HepG2 (cell line): ENCODE measurements at regions not wholly inside any gene's neighbourhood (a gene's known extent, or its start where the extent isn't known, plus 50 kb on each side); places are given as distances from the start of the nearest gene placed in this dataset.

Experiments
- ATAC-seq: fragments of 200-7000 bp; cut with Tn5 transposase; 3 replicates; pipeline ENCODE4 v1.9.1; 2020; ENCODE audit warnings: mild to moderate bottlenecking, moderate library complexity
- BruUV-seq: library from RNA; stranded (reverse); fragments of 400-500 nt; replicated peaks from 2 replicates; lab custom pipeline; 2021; lab: Mats Ljungman, UMichigan
- CTCF ChIA-PET: fragments of 300-600 bp; formaldehyde crosslinking; extraction: SDS; loops from one replicate; lab custom pipeline; 2021; ENCODE audit warnings: low total read pairs, inconsistent platforms, low intra/inter-chr PET ratio; lab: Yijun Ruan, JAX
- POLR2A ChIA-PET: fragments of 350-600 bp; sonication (Branson Sonifier 250); formaldehyde crosslinking; loops from one replicate; lab custom pipeline; 2020; ENCODE audit warnings: antibody characterized with exemption, inconsistent platforms; lab: Yijun Ruan, JAX
- DNase-seq: peaks from one replicate; pipeline ENCODE4 v3.0.0-alpha.2; 2015; ENCODE audit warnings: low spot score
- FAIRE-seq: peaks from 3 replicates; lab custom pipeline; 2011; peaks lifted over from hg19 to GRCh38; lab: Jason Lieb, UNC
- H2AFZ ChIP-seq: one replicate; pipeline ENCODE4 v1.6.1; 2011; ENCODE audit warnings: low read length, inconsistent platforms
- H3K27ac ChIP-seq: fragments of 300-600 bp; 3 replicates; pipeline ENCODE4 v1.8.0; 2011; ENCODE audit warnings: mixed run types, mild to moderate bottlenecking, mixed read lengths, low read length, inconsistent platforms; ENCODE audit not compliant: insufficient read depth; ENCODE audit errors: extremely low read length
- H3K27me3 ChIP-seq, 2 experiments: fragments of 200-600 bp in 1 of 2; 2 replicates in 1 of 2; 3 replicates in 1 of 2; pipeline versions ENCODE4 v1.6.0 to v1.8.0; 2011; ENCODE audit warnings: low read length in 2 of 2, mild to moderate bottlenecking in 2 of 2, moderate library complexity in 2 of 2, inconsistent platforms in 1 of 2; ENCODE audit not compliant: insufficient read depth in 2 of 2, control insufficient read depth in 1 of 2
- H3K36me3 ChIP-seq, 2 experiments: fragments of 200-600 bp in 1 of 2; replicated peaks in 1 of 2; 2 replicates in 1 of 2; 3 replicates in 1 of 2; pipeline versions ENCODE4 v1.5.1 to v1.8.0; 2011; ENCODE audit warnings: low read length in 2 of 2, inconsistent platforms in 1 of 2; ENCODE audit not compliant: insufficient read depth in 2 of 2, control insufficient read depth in 1 of 2
- H3K4me1 ChIP-seq: 2 replicates; pipeline ENCODE4 v1.5.1; 2012; ENCODE audit warnings: low read length, inconsistent platforms; ENCODE audit not compliant: insufficient read depth
- H3K4me2 ChIP-seq: 2 replicates; pipeline ENCODE4 v1.6.0; 2011; ENCODE audit warnings: low read depth, low read length, inconsistent platforms
- H3K4me3 ChIP-seq, 3 experiments: fragments of 200-600 bp in 1 of 3; sonication (generic), shearing (Covaris generic) in 1 of 3; replicated peaks in 1 of 3; 2 replicates each; pipeline ENCODE4 v1.5.1; 2011 to 2016; ENCODE audit warnings: low read length in 3 of 3, inconsistent platforms in 2 of 3, low read depth in 2 of 3, mild to moderate bottlenecking in 2 of 3, control low read depth in 1 of 3, mixed read lengths in 1 of 3; ENCODE audit not compliant: insufficient read depth in 1 of 3
- H3K79me2 ChIP-seq: one replicate; pipeline ENCODE4 v1.6.1; 2011; ENCODE audit warnings: low read length, inconsistent platforms; ENCODE audit not compliant: insufficient read depth
- H3K9ac ChIP-seq: 2 replicates; pipeline ENCODE4 v1.6.0; 2011; ENCODE audit warnings: mild to moderate bottlenecking, low read depth, low read length, inconsistent platforms; ENCODE audit not compliant: insufficient read depth
- H3K9me3 ChIP-seq: 2 replicates; pipeline ENCODE4 v1.5.1; 2012; ENCODE audit warnings: mild to moderate bottlenecking, low read length
- H4K20me1 ChIP-seq: 2 replicates; pipeline ENCODE4 v1.6.0; 2011; ENCODE audit warnings: inconsistent platforms, mild to moderate bottlenecking, low read length, moderate library complexity; ENCODE audit not compliant: insufficient read depth
- KDM3A ChIP-seq: IDR thresholded peaks from 2 replicates; pipeline ENCODE4 v1.6.1; 2018; ENCODE audit warnings: low read depth, missing compliant biosample characterization
- MLXIP ChIP-seq: sonication (generic); formaldehyde crosslinking; IDR thresholded peaks from 2 replicates; pipeline ENCODE4 v1.9.0; 2021; ENCODE audit warnings: missing genetic modification reagents, borderline replicate concordance
- MXD4 ChIP-seq: IDR thresholded peaks from 2 replicates; pipeline ENCODE4 v1.6.1; 2016; ENCODE audit warnings: mild to moderate bottlenecking, missing biosample characterization, missing genetic modification reagents
- PCBP2 ChIP-seq: fragments of 200-400 bp; formaldehyde crosslinking; optimal IDR thresholded peaks from 2 replicates; pipeline ENCODE3; 2018; ENCODE audit warnings: low read length, low read depth; ENCODE audit not compliant: poor library complexity, severe bottlenecking
- PPARG ChIP-seq: conservative IDR thresholded peaks from 2 replicates; pipeline ENCODE4 v1.6.1; 2016; ENCODE audit warnings: missing biosample characterization, missing genetic modification reagents
- RARA ChIP-seq: IDR thresholded peaks from 2 replicates; pipeline ENCODE4 v1.6.1; 2016; ENCODE audit warnings: missing genetic modification reagents, missing compliant biosample characterization
- SALL2 ChIP-seq: sonication (generic); formaldehyde crosslinking; IDR thresholded peaks from 2 replicates; pipeline ENCODE4 v1.8.1; 2023; ENCODE audit warnings: mild to moderate bottlenecking, missing genetic modification reagents, inconsistent platforms
- SIN3A ChIP-seq: IDR thresholded peaks from 2 replicates; pipeline ENCODE4 v1.6.1; 2011; ENCODE audit warnings: low read depth, mild to moderate bottlenecking, control low read depth, low read length, borderline replicate concordance
- SMAD9 ChIP-seq: sonication (generic); formaldehyde crosslinking; IDR thresholded peaks from 2 replicates; pipeline ENCODE4 v1.5.1; 2020; ENCODE audit warnings: mild to moderate bottlenecking, missing genetic modification reagents
- SOX13 ChIP-seq, 3 experiments: fragments of 450-650 bp in 1 of 3; sonication (generic) in 1 of 3; formaldehyde crosslinking in 1 of 3; IDR thresholded peaks in 2 of 3; conservative IDR thresholded peaks in 1 of 3; 2 replicates each; pipeline versions ENCODE4 v1.5.0 to v1.6.1; 2016 to 2020; ENCODE audit warnings: antibody characterized with exemption in 1 of 3, mild to moderate bottlenecking in 1 of 3, missing compliant biosample characterization in 1 of 3, missing genetic modification reagents in 1 of 3, moderate library complexity in 1 of 3
- SOX5 ChIP-seq: IDR thresholded peaks from 2 replicates; pipeline ENCODE4 v1.6.1; 2016; ENCODE audit warnings: borderline replicate concordance
- SSRP1 ChIP-seq: IDR thresholded peaks from 2 replicates; pipeline ENCODE4 v1.6.1; 2016; ENCODE audit warnings: control low read depth
- ZNF264 ChIP-seq: sonication (generic); formaldehyde crosslinking; IDR thresholded peaks from 2 replicates; pipeline ENCODE4 v1.4.0; 2020; ENCODE audit warnings: missing genetic modification reagents
- ZNF367 ChIP-seq: sonication (generic); formaldehyde crosslinking; IDR thresholded peaks from 2 replicates; pipeline ENCODE4 v1.4.0; 2020; ENCODE audit warnings: missing genetic modification reagents, borderline replicate concordance
- ZNF737 ChIP-seq: sonication (generic); formaldehyde crosslinking; IDR thresholded peaks from 2 replicates; pipeline ENCODE4 v1.5.0; 2020; ENCODE audit warnings: missing genetic modification reagents, mild to moderate bottlenecking, borderline replicate concordance
- WGBS: methylation state at CpG from one replicate; pipeline ENCODE4 v1.1.6; 2017; ENCODE audit warnings: low lambda C conversion rate; 5-methylcytosine and 5-hydroxymethylcytosine counted together
- in situ Hi-C: cut with HindIII; loops from 2 replicates; pipeline ENCODE4 v1.10.0; 2017; ENCODE audit warnings: low pct_unique_long_range_greater_than_20kb; ENCODE audit not compliant: extremely low pct_ligation_motif_present
- intact Hi-C: fragments of 100-400 bp; cut with micrococcal nuclease; formaldehyde crosslinking; loops from one replicate; pipeline ENCODE4 v1.10.0; 2022; ENCODE audit not compliant: unreplicated experiment

GRCh38 chr2:85956646-85957039 lies 67.9 kb upstream of the ST3GAL5 start:
- Histone ChIP-seq H3K36me3 (no peaks in the 10 kb centered on the region), H3K4me3 (no peak overlapping the region), H3K9me3 (no peaks in the 10 kb centered on the region; the same call in 1 of the 2 replicates), H3K27ac (no peak overlapping the region), H2AFZ (no peak overlapping the region), H4K20me1 (no peaks in the 10 kb centered on the region), H3K27me3 (no peaks in the 10 kb centered on the region; a peak in 1 of 5 replicates), H3K79me2 (no peaks in the 10 kb centered on the region), H3K9ac (no peak overlapping the region), H3K4me1 (peaks cover 41% of the 10 kb centered on the region), H3K4me2 (no peak overlapping the region)
- TF ChIP-seq SSRP1 (CRISPR knock-in tag) (no peak), PCBP2 (no peak), ZNF737 (CRISPR knock-in tag) (no peak), SMAD9 (CRISPR knock-in tag) (no peak)
- intact Hi-C loops (loop anchor here (5.0 kb wide), 1 partner anchor 451 kb away; no protein-coding TSS in a partner anchor), in situ Hi-C loops (no loop called here)
- ATAC-seq = no peak
- 79% methylated on average over 4 of the region's 4 CpGs for WGBS
- CTCF ChIA-PET = no interaction called here
- no TSS peak for BruUV-seq
- FAIRE-seq = no peak
- no peak for DNase-seq
- POLR2A ChIA-PET = no interaction called here

- BruUV-seq = no TSS peak
- Histone ChIP-seq H3K79me2 (no peaks in the 10 kb centered on the region), H3K9me3 (no peaks in the 10 kb centered on the region), H2AFZ (no peak overlapping the region), H4K20me1 (no peaks in the 10 kb centered on the region), H3K36me3 (no peaks in the 10 kb centered on the region), H3K4me3 (no peak overlapping the region), H3K4me1 (peaks cover 47% of the 10 kb centered on the region), H3K9ac (no peak overlapping the region), H3K4me2 (peak overlapping the region; percentile 33), H3K27me3 (no peaks in the 10 kb centered on the region; a peak in 1 of 5 replicates), H3K27ac (no peak overlapping the region)
- in situ Hi-C loops = no loop called here
- intact Hi-C loops = loop anchor here (5.0 kb wide), 1 partner anchor 452 kb away; no protein-coding TSS in a partner anchor
- no peak for ATAC-seq
- ChIA-PET POLR2A (no interaction called here), CTCF (no interaction called here)
- WGBS = 28% methylated on average over 10 of the region's 10 CpGs
- peak; percentile 68 for FAIRE-seq
- peak; percentile 71 for DNase-seq
- TF ChIP-seq PPARG (CRISPR knock-in tag) = 0 out of 2 replicates have a peak, but pooled peaks have one; percentile 40
- peak; percentile 38; the same call in 1 of the 2 replicates for TF ChIP-seq SOX5
- TF ChIP-seq SALL2 = no peak
- no peak for TF ChIP-seq SIN3A
- TF ChIP-seq SOX13 (IDR thresholded peaks at IDR 0.05) = no peak
- peak in 1 of 2 experiments; percentile 30; a peak in 1 of 4 replicates for TF ChIP-seq SOX13 (CRISPR knock-in tag; conservative IDR thresholded peaks at IDR 0.05 in 1 of 2, IDR thresholded peaks at IDR 0.05 in 1 of 2)
- no peak for TF ChIP-seq MLXIP (CRISPR knock-in tag)
- no peak for TF ChIP-seq KDM3A (CRISPR knock-in tag)
- TF ChIP-seq ZNF264 (CRISPR knock-in tag) = no peak
- TF ChIP-seq RARA = peak; percentile 53; the same call in 1 of the 2 replicates
- TF ChIP-seq MXD4 (CRISPR knock-in tag) = no peak
- no peak for TF ChIP-seq ZNF367 (CRISPR knock-in tag)
Measured at GRCh38 chr2:85954590-85955458, 66.0 kb upstream of the ST3GAL5 start.
